Hepatocyte (in vitro differentiated cells): ENCODE measurements at regions not wholly inside any gene's neighbourhood (a gene's known extent, or its start where the extent isn't known, plus 50 kb on each side); places are given as distances from the start of the nearest gene placed in this dataset.

ENCODE experiments used
- DNase-seq: peaks from one replicate; pipeline ENCODE4 v3.0.0-alpha.2; 2016; ENCODE audit warnings: low spot score
- H2AFZ ChIP-seq: fragments of 200-600 bp; sonication (generic); 2 replicates; pipeline ENCODE4 v1.6.0; 2016; ENCODE audit warnings: antibody characterized with exemption, mild to moderate bottlenecking
- H3K27ac ChIP-seq: fragments of 200-600 bp; sonication (generic); 2 replicates; pipeline ENCODE4 v1.5.1; 2016; ENCODE audit warnings: mild to moderate bottlenecking
- H3K27me3 ChIP-seq: fragments of 200-600 bp; sonication (generic); 2 replicates; pipeline ENCODE4 v1.6.1; 2016
- H3K36me3 ChIP-seq: fragments of 200-600 bp; sonication (generic); replicated peaks from 2 replicates; pipeline ENCODE4 v1.5.1; 2016; ENCODE audit warnings: low read depth; ENCODE audit not compliant: insufficient read depth
- H3K4me1 ChIP-seq: fragments of 200-600 bp; sonication (generic); 2 replicates; pipeline ENCODE4 v1.5.1; 2016; ENCODE audit warnings: mild to moderate bottlenecking, moderate library complexity; ENCODE audit not compliant: insufficient read depth
- H3K4me2 ChIP-seq: fragments of 200-600 bp; sonication (generic); 2 replicates; pipeline ENCODE4 v1.6.0; 2016
- H3K4me3 ChIP-seq: fragments of 200-600 bp; sonication (generic); 2 replicates; pipeline ENCODE4 v1.5.1; 2016; ENCODE audit warnings: mild to moderate bottlenecking
- H3K79me2 ChIP-seq: fragments of 200-600 bp; sonication (generic); 2 replicates; pipeline ENCODE4 v1.6.0; 2017; ENCODE audit warnings: mild to moderate bottlenecking
- H3K9me2 ChIP-seq: fragments of 200-600 bp; sonication (generic); replicated peaks from 2 replicates; pipeline ENCODE4 v1.6.0; 2017; ENCODE audit warnings: mild to moderate bottlenecking; ENCODE audit not compliant: insufficient read depth
- H3K9me3 ChIP-seq: fragments of 200-600 bp; sonication (generic); 2 replicates; pipeline ENCODE4 v1.5.1; 2016; ENCODE audit warnings: low read depth, mild to moderate bottlenecking
- H4K20me1 ChIP-seq: fragments of 200-600 bp; sonication (generic); 2 replicates; pipeline ENCODE4 v1.6.0; 2016; ENCODE audit warnings: mild to moderate bottlenecking; ENCODE audit not compliant: insufficient read depth, poor library complexity, severe bottlenecking
- EZH2 ChIP-seq: fragments of 200-600 bp; sonication (generic); IDR thresholded peaks from 2 replicates; pipeline ENCODE4 v1.6.1; 2016; ENCODE audit warnings: antibody characterized with exemption, mild to moderate bottlenecking, borderline replicate concordance
- EZH2phosphoT487 ChIP-seq: fragments of 200-600 bp; sonication (generic); IDR thresholded peaks from one replicate; pipeline ENCODE4 v1.6.1; 2018; ENCODE audit warnings: antibody characterized with exemption, mild to moderate bottlenecking, low read depth, moderate library complexity; ENCODE audit not compliant: unreplicated experiment, severe bottlenecking
- WGBS: methylation state at CpG from one replicate; pipeline ENCODE4 v1.1.6; 2016; ENCODE audit warnings: low lambda C conversion rate; ENCODE audit errors: missing lambda C conversion rate; 5-methylcytosine and 5-hydroxymethylcytosine counted together
- TF ChIP-seq, protein P1 (sequence below): fragments of 200-600 bp; sonication (generic); IDR thresholded peaks from 2 replicates; pipeline ENCODE4 v1.5.1; 2016; ENCODE audit warnings: antibody characterized with exemption, mild to moderate bottlenecking; ENCODE audit not compliant: poor library complexity

DNA sequence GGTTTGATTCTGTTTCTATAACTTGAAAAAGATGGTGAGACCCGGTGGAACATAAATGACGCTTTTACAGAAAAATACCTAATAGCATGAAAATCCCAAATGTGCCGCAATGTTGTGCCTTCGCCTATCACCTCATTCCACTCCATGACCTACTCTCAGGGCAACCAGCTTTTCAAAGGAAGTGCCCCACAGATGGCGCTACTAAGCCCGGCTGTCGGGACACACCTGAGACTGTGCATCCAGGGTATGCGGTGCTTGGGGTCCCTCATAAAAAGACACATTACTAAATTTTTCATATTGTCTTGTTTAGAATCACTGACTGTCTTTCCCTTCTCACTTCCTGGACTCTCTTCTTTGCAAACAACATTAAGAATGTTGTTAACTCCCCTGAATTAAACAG, 145.5 kb upstream of the RPS6KA2 start:
- WGBS: 68% methylated on average over 8 of the region's 8 CpGs
- Histone ChIP-seq H3K36me3 (no peaks in the 10 kb centered on the region), H4K20me1 (no peaks in the 10 kb centered on the region), H3K9me3 (no peaks in the 10 kb centered on the region), H2AFZ (no peak overlapping the region), H3K27me3 (no peaks in the 10 kb centered on the region), H3K9me2 (no peaks in the 10 kb centered on the region), H3K79me2 (no peaks in the 10 kb centered on the region), H3K4me1 (no peaks in the 10 kb centered on the region), H3K27ac (no peak overlapping the region), H3K4me3 (no peak overlapping the region), H3K4me2 (no peak overlapping the region)
- DNase-seq: no peak
- TF ChIP-seq EZH2 (no peak), EZH2phosphoT487 (no peak)
- TF ChIP-seq, protein P1, sequence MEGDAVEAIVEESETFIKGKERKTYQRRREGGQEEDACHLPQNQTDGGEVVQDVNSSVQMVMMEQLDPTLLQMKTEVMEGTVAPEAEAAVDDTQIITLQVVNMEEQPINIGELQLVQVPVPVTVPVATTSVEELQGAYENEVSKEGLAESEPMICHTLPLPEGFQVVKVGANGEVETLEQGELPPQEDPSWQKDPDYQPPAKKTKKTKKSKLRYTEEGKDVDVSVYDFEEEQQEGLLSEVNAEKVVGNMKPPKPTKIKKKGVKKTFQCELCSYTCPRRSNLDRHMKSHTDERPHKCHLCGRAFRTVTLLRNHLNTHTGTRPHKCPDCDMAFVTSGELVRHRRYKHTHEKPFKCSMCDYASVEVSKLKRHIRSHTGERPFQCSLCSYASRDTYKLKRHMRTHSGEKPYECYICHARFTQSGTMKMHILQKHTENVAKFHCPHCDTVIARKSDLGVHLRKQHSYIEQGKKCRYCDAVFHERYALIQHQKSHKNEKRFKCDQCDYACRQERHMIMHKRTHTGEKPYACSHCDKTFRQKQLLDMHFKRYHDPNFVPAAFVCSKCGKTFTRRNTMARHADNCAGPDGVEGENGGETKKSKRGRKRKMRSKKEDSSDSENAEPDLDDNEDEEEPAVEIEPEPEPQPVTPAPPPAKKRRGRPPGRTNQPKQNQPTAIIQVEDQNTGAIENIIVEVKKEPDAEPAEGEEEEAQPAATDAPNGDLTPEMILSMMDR: no peak

- H3K4me2 ChIP-seq: no peak overlapping the region
- no peaks in the 10 kb centered on the region for H3K9me2 ChIP-seq
- no peaks in the 10 kb centered on the region for H3K79me2 ChIP-seq
- H3K4me1 ChIP-seq: no peaks in the 10 kb centered on the region
- H3K9me3 ChIP-seq: no peaks in the 10 kb centered on the region
- H3K27me3 ChIP-seq: no peaks in the 10 kb centered on the region
- no peak overlapping the region for H2AFZ ChIP-seq
- 95% methylated on average over 13 of the region's 13 CpGs for WGBS
- TF ChIP-seq EZH2phosphoT487 (no peak), EZH2 (no peak)
- TF ChIP-seq, protein P1: no peak
- H3K27ac ChIP-seq: no peak overlapping the region
- DNase-seq: no peak
- H3K4me3 ChIP-seq: no peak overlapping the region
- H4K20me1 ChIP-seq: no peaks in the 10 kb centered on the region
- no peaks in the 10 kb centered on the region for H3K36me3 ChIP-seq
Measured at GRCh38 chr6:166771701-166772100, 144.7 kb upstream of the RPS6KA2 start.

DNA sequence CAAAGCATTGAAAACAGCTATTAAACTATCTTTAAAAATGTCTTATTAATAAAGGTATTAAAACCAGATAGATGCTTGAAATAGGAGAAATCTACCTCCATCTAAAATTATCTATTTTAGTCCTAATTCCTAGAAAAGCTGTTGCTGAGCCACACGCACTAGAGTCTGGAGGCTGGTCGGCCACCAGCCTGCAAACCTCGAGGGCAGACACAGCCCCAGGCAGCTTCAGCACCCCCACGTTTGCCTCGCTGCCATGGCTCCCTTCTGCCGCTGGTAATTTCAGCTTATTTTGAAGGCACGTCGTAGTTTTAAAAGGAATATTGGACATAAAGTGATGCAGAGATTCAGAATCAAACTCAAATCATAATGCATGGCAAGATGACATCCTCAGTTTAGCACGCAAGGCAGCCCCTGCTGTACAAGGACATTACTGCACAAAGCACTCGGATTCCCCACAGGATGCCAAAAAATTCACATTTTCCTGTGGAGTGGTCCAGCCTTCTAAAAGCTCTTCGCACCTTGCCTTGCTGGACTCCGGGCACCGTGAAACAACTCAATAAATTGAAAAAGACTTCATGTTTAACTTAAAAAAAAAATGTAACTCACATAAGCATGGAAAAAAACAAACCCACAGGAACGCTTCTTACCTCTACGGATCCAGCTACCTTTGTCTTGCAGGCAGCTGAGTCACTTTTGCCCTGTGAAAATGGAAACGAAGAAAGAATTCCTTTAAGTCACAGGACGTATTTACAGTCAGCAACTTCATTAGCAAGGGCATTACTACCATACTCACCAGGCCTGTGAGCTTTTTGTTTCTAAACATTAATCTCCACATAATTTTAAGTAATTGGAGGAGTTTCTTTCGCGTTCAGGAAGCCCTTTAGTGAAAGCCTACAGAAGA, 143.4 kb upstream of the RPS6KA2 start:
- Histone ChIP-seq H3K4me3 (no peak overlapping the region), H3K79me2 (no peaks in the 10 kb centered on the region), H2AFZ (no peak overlapping the region), H3K9me3 (no peaks in the 10 kb centered on the region), H3K4me1 (no peaks in the 10 kb centered on the region), H4K20me1 (no peaks in the 10 kb centered on the region), H3K4me2 (no peak overlapping the region), H3K27me3 (no peaks in the 10 kb centered on the region), H3K27ac (no peak overlapping the region), H3K36me3 (no peaks in the 10 kb centered on the region), H3K9me2 (no peaks in the 10 kb centered on the region)
- WGBS: 84% methylated on average over 19 of the region's 19 CpGs
- TF ChIP-seq, protein P1: peak; percentile 27
- TF ChIP-seq EZH2phosphoT487: no peak
- no peak for DNase-seq
